H9 (cell line): ENCODE measurements at regions not wholly inside any gene's neighbourhood (a gene's known extent, or its start where the extent isn't known, plus 50 kb on each side); places are given as distances from the start of the nearest gene placed in this dataset.
"Not testable (repeated sequence)": the region's sequence is repeated elsewhere in the genome, so short reads cannot be mapped to it uniquely, and the experiment has no call there.

ENCODE experiments used
- DNase-seq: peaks from one replicate; pipeline ENCODE4 v3.0.0-alpha.2; 2017
- H2AFZ ChIP-seq: one replicate; pipeline ENCODE4 v1.6.1; 2013; ENCODE audit warnings: mild to moderate bottlenecking, low read length, control low read depth, moderate library complexity
- H2AK5ac ChIP-seq: 2 replicates; pipeline ENCODE4 v1.6.1; 2013; ENCODE audit warnings: low read length, control low read depth, mixed read lengths; ENCODE audit not compliant: insufficient read length
- H2BK120ac ChIP-seq: one replicate; pipeline ENCODE4 v1.6.1; 2013; ENCODE audit warnings: low read depth, mild to moderate bottlenecking, low read length, control low read depth, inconsistent platforms; ENCODE audit not compliant: poor library complexity, severe bottlenecking
- H2BK12ac ChIP-seq: 2 replicates; pipeline ENCODE4 v1.6.1; 2013; ENCODE audit warnings: low read length, control low read depth, mixed read lengths, low read depth; ENCODE audit not compliant: insufficient read length
- H2BK15ac ChIP-seq: 2 replicates; pipeline ENCODE4 v1.6.1; 2013; ENCODE audit warnings: low read depth, low read length, control low read depth
- H2BK20ac ChIP-seq: one replicate; pipeline ENCODE4 v1.6.1; 2013; ENCODE audit warnings: low read depth, mild to moderate bottlenecking, low read length, control low read depth, inconsistent platforms; ENCODE audit not compliant: poor library complexity, severe bottlenecking
- H2BK5ac ChIP-seq: 2 replicates; pipeline ENCODE4 v1.6.1; 2013; ENCODE audit warnings: low read length, control low read depth, mixed read lengths; ENCODE audit not compliant: insufficient read length
- H3K14ac ChIP-seq: 2 replicates; pipeline ENCODE4 v1.6.1; 2013; ENCODE audit warnings: low read length, control low read depth; ENCODE audit not compliant: insufficient read depth
- H3K18ac ChIP-seq: 2 replicates; pipeline ENCODE4 v1.6.1; 2013; ENCODE audit warnings: low read depth, mild to moderate bottlenecking, mixed read lengths, low read length, control low read depth; ENCODE audit not compliant: insufficient read length
- H3K23ac ChIP-seq: 2 replicates; pipeline ENCODE4 v1.6.1; 2013; ENCODE audit warnings: low read length, control low read depth, mixed read lengths, low read depth; ENCODE audit not compliant: insufficient read length
- H3K23me2 ChIP-seq: 2 replicates; pipeline ENCODE4 v1.6.1; 2013; ENCODE audit warnings: low read depth, mild to moderate bottlenecking, mixed read lengths, low read length, control low read depth; ENCODE audit not compliant: insufficient read length, poor library complexity, severe bottlenecking
- H3K27ac ChIP-seq: 2 replicates; pipeline ENCODE4 v1.5.1; 2013; ENCODE audit warnings: low read length, control low read depth, mixed read lengths, low read depth; ENCODE audit not compliant: insufficient read length
- H3K27me3 ChIP-seq: 2 replicates; pipeline ENCODE4 v1.6.1; 2013; ENCODE audit warnings: low read length, control low read depth, inconsistent platforms; ENCODE audit not compliant: insufficient read depth
- H3K4ac ChIP-seq: 2 replicates; pipeline ENCODE4 v1.6.1; 2013; ENCODE audit warnings: low read depth, mild to moderate bottlenecking, control low read depth, inconsistent platforms, low read length, moderate library complexity
- H3K4me1 ChIP-seq: 2 replicates; pipeline ENCODE4 v1.6.1; 2013; ENCODE audit warnings: low read length, control low read depth, inconsistent platforms; ENCODE audit not compliant: insufficient read depth
- H3K4me2 ChIP-seq: 2 replicates; pipeline ENCODE4 v1.6.1; 2013; ENCODE audit warnings: low read length, control low read depth, mixed read lengths; ENCODE audit not compliant: insufficient read length, insufficient read depth
- H3K56ac ChIP-seq: 2 replicates; pipeline ENCODE4 v1.6.1; 2013; ENCODE audit warnings: low read depth, mild to moderate bottlenecking, mixed read lengths, low read length, control low read depth; ENCODE audit not compliant: insufficient read length
- H3K79me1 ChIP-seq: 2 replicates; pipeline ENCODE4 v1.6.1; 2013; ENCODE audit warnings: low read depth, mild to moderate bottlenecking, moderate library complexity, low read length, control low read depth, inconsistent platforms; ENCODE audit not compliant: insufficient read depth, poor library complexity, severe bottlenecking
- H3K79me2 ChIP-seq: 2 replicates; pipeline ENCODE4 v1.6.1; 2013; ENCODE audit warnings: low read length, control low read depth, inconsistent platforms; ENCODE audit not compliant: insufficient read depth
- H3K9ac ChIP-seq: 2 replicates; pipeline ENCODE4 v1.6.1; 2013; ENCODE audit warnings: low read length, control low read depth, mixed read lengths; ENCODE audit not compliant: insufficient read length; ENCODE audit errors: extremely low read depth
- H3K9me3 ChIP-seq: one replicate; pipeline ENCODE4 v1.6.1; 2013; ENCODE audit warnings: low read depth, low read length, inconsistent platforms; ENCODE audit not compliant: control insufficient read depth
- H3T11ph ChIP-seq: one replicate; pipeline ENCODE4 v1.6.1; 2013; ENCODE audit warnings: mild to moderate bottlenecking, low read length, control low read depth, inconsistent platforms
- H4K20me1 ChIP-seq: one replicate; pipeline ENCODE4 v1.6.1; 2013; ENCODE audit not compliant: control insufficient read depth, insufficient read length, insufficient read depth
- H4K5ac ChIP-seq: 2 replicates; pipeline ENCODE4 v1.6.1; 2013; ENCODE audit warnings: low read depth, mild to moderate bottlenecking, mixed read lengths, low read length, control low read depth; ENCODE audit not compliant: insufficient read length
- H4K8ac ChIP-seq: replicated peaks from 2 replicates; pipeline ENCODE4 v1.6.1; 2013; ENCODE audit warnings: low read length, control low read depth, mixed read lengths, low read depth; ENCODE audit not compliant: insufficient read length
- H4K91ac ChIP-seq: 2 replicates; pipeline ENCODE4 v1.6.1; 2013; ENCODE audit warnings: low read depth, mild to moderate bottlenecking, moderate library complexity, mixed read lengths, low read length, control low read depth; ENCODE audit not compliant: insufficient read length
- H3K27ac Mint-ChIP-seq, 3 experiments: 2 replicates in 2 of 3; 3 replicates in 1 of 3; pipeline ENCODE4 v1.8.0; 2020 to 2021; ENCODE audit warnings: mixed read lengths in 3 of 3, mild to moderate bottlenecking in 1 of 3, moderate library complexity in 1 of 3
- H3K27me3 Mint-ChIP-seq: 2 replicates; pipeline ENCODE4 v1.8.0; 2021; ENCODE audit warnings: low read depth, mild to moderate bottlenecking, moderate library complexity, mixed read lengths
- H3K36me3 Mint-ChIP-seq, 3 experiments: 2 replicates in 2 of 3; 3 replicates in 1 of 3; pipeline ENCODE4 v1.8.0; 2020 to 2021; ENCODE audit warnings: low read depth in 3 of 3, mixed read lengths in 3 of 3; ENCODE audit not compliant: insufficient read depth in 1 of 3
- H3K4me1 Mint-ChIP-seq, 2 experiments: 2 replicates each; pipeline ENCODE4 v1.8.0; 2020; ENCODE audit warnings: mixed read lengths in 2 of 2
- H3K4me3 Mint-ChIP-seq, 2 experiments: 2 replicates in 1 of 2; 3 replicates in 1 of 2; pipeline ENCODE4 v1.8.0; 2020 to 2021; ENCODE audit warnings: mild to moderate bottlenecking in 2 of 2, mixed read lengths in 2 of 2, moderate library complexity in 1 of 2
- H3K9me3 Mint-ChIP-seq, 2 experiments: 2 replicates in 1 of 2; 3 replicates in 1 of 2; pipeline ENCODE4 v1.8.0; 2020; ENCODE audit warnings: mild to moderate bottlenecking in 2 of 2, mixed read lengths in 2 of 2, moderate library complexity in 1 of 2
- WGBS: extraction: QIAGEN DNeasy Blood & Tissue Kit; methylation state at CpG from one replicate; pipeline ENCODE4 v1.1.7; 2013; ENCODE audit warnings: missing lambda C conversion rate, low lambda C conversion rate, mixed read lengths; ENCODE audit not compliant: insufficient read length; ENCODE audit errors: extremely low coverage; 5-methylcytosine and 5-hydroxymethylcytosine counted together

DNA sequence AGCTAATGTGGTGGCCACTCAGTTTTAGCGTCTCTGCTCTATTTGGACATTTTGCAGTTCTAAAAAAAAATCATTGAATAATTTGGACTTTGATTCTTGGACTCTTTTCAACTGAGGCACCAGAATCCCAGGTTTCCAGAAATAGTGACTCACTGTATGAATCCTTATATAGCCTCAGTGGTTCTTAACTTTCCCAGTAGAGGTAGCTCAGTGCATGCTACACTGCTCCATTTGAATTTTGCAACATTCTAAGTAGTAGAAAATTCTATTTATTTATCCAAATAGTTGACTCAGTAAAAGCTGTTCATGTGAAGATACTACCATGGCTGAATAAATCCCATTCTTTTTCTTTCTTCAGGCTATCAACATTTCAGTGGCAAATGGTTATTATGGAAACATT is 1544.0 kb downstream of the RPIA start:
- H4K5ac ChIP-seq, H2AFZ ChIP-seq, H3K9ac ChIP-seq, H3K9me3 ChIP-seq, H3K27me3 ChIP-seq, H3K4me1 ChIP-seq, H3K27ac ChIP-seq, H3K27ac Mint-ChIP-seq, H3T11ph ChIP-seq, H3K23me2 ChIP-seq, DNase-seq, H3K4me3 Mint-ChIP-seq, H2BK120ac ChIP-seq, H4K91ac ChIP-seq, H2BK12ac ChIP-seq, H3K56ac ChIP-seq, H3K79me2 ChIP-seq, H3K4ac ChIP-seq, H4K20me1 ChIP-seq, H3K23ac ChIP-seq, H2BK5ac ChIP-seq, H2BK15ac ChIP-seq, H3K18ac ChIP-seq, H3K27me3 Mint-ChIP-seq, H3K79me1 ChIP-seq, H4K8ac ChIP-seq, H3K4me1 Mint-ChIP-seq, H2BK20ac ChIP-seq, H3K4me2 ChIP-seq, H2AK5ac ChIP-seq, H3K14ac ChIP-seq, H3K36me3 Mint-ChIP-seq: not testable (repeated sequence)
- peaks cover 22 to 24% of the 10 kb centered on the region in 2 experiments for H3K9me3 Mint-ChIP-seq
- no CpG with 5 or more reads among the region's 1 CpG for WGBS

DNA sequence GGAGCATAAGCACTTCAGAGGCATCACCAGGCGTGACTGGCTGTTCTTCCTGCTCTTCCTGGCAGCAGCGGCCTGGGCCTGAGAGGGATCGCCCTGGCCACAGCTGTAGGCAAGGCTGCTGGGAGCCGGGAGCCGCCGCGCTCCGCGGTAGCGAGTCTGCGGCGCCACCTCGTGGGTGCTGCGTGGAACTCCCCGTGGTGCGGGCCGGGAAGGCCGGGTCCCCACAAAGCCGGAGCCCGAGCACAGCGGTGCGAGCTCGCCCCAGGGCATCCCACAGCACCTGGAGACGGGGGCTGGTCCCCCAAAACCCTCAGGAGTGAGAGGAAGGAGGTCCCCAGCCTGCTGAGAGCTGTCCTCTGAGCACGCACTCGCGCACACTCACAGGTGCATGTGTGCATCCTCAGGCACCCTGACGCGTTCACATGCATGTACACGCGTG is 1546.5 kb downstream of the RPIA start:
- H3K9ac ChIP-seq, H3K27ac Mint-ChIP-seq, DNase-seq, H3K4me1 Mint-ChIP-seq, H2BK120ac ChIP-seq, H3K14ac ChIP-seq, H2AFZ ChIP-seq, H3K79me2 ChIP-seq, H3K27me3 ChIP-seq, H2BK15ac ChIP-seq, H3K4me3 Mint-ChIP-seq, H3K27ac ChIP-seq, H3K9me3 ChIP-seq, H3K4me2 ChIP-seq, H2BK5ac ChIP-seq, H3K79me1 ChIP-seq, H2AK5ac ChIP-seq, H4K91ac ChIP-seq, H3K4me1 ChIP-seq, H2BK20ac ChIP-seq, H3K27me3 Mint-ChIP-seq, H3K4ac ChIP-seq, H4K5ac ChIP-seq, H4K20me1 ChIP-seq, H3K56ac ChIP-seq, H3K18ac ChIP-seq, H4K8ac ChIP-seq, H3K36me3 Mint-ChIP-seq, H3K23me2 ChIP-seq, H3T11ph ChIP-seq, H3K23ac ChIP-seq, H2BK12ac ChIP-seq: not testable (repeated sequence)
- H3K9me3 Mint-ChIP-seq: peaks cover 14 to 15% of the 10 kb centered on the region in 2 experiments
- WGBS: no CpG with 5 or more reads among the region's 31 CpGs
